Epithelial cell of proximal tubule (primary cell): ENCODE measurements at regions not wholly inside any gene's neighbourhood (a gene's known extent, or its start where the extent isn't known, plus 50 kb on each side); places are given as distances from the start of the nearest gene placed in this dataset.

Source experiments
- DNase-seq: peaks from one replicate; pipeline ENCODE4 v3.0.0-alpha.2; 2011; ENCODE audit warnings: low read depth
- H3K4me3 ChIP-seq: 2 replicates; pipeline ENCODE4 v1.5.1; 2011; ENCODE audit warnings: low read depth, mild to moderate bottlenecking, low read length
- TF ChIP-seq, protein P1 (sequence below): conservative IDR thresholded peaks from 2 replicates; pipeline ENCODE4 v1.5.1; 2012; ENCODE audit warnings: low read depth, mild to moderate bottlenecking, low read length

DNA sequence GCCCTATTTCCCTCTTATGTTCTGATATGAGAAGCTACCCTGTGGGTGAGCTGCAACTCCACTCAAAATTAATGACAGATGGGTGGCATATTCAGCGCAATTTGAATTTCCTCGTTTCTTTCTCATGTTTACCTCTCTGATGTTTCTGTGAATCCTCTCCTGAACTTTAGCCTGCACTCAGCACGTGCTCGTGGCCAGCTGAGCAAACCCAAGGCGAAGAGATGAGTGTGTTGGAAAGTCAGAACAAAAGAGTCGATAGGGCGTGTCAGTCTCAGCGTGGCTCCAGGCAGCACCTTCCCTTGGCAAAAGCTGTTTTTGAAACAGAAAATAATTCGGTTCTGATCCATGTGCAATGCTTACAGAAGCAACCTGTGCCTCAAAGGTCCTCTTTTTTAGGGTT is 226.1 kb upstream of the GMDS start:
- H3K4me3 ChIP-seq = no peak overlapping the region
- DNase-seq = no peak
- TF ChIP-seq, protein P1, sequence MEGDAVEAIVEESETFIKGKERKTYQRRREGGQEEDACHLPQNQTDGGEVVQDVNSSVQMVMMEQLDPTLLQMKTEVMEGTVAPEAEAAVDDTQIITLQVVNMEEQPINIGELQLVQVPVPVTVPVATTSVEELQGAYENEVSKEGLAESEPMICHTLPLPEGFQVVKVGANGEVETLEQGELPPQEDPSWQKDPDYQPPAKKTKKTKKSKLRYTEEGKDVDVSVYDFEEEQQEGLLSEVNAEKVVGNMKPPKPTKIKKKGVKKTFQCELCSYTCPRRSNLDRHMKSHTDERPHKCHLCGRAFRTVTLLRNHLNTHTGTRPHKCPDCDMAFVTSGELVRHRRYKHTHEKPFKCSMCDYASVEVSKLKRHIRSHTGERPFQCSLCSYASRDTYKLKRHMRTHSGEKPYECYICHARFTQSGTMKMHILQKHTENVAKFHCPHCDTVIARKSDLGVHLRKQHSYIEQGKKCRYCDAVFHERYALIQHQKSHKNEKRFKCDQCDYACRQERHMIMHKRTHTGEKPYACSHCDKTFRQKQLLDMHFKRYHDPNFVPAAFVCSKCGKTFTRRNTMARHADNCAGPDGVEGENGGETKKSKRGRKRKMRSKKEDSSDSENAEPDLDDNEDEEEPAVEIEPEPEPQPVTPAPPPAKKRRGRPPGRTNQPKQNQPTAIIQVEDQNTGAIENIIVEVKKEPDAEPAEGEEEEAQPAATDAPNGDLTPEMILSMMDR = no peak

DNA sequence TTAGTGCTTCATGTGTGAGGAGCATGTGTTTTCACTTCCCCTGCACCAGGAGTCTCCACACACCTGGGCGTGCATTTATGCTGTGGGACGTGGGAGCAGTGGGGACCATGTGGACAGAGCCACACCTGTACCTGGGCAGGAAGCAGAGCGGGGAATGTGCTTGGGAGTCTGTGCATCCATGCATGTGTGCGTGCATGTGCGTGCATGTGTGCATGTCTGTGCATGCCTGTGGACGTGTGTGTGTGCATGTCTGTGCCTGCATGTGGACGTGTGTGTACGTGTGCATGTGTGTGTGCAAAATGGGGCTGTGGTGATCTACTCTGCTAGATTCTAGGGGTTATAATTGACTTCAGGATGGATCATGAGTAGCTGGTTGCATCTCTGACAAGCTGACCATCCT is 224.0 kb upstream of the GMDS start:
- DNase-seq = no peak
- no peak overlapping the region for H3K4me3 ChIP-seq
- TF ChIP-seq, protein P1 = no peak

DNA sequence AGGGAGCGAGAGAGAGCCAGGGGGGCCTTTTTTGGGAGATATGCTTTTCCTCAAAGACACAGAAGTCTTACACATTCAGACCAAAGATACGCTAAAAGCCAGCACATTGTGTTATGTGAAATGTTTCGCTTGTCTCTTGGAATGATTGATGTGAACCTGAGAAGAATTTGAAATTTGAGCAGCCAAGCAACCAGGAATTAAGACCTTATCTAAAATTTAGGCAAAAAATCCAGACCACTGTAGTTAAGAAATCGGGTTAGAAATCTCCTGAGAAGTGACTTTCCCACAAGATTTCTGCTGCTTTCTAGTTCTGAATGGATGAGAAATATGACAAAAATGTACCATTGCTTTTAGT is 223.2 kb upstream of the GMDS start:
- TF ChIP-seq, protein P1 = no peak
- no peak for DNase-seq
- H3K4me3 ChIP-seq = no peak overlapping the region

DNA sequence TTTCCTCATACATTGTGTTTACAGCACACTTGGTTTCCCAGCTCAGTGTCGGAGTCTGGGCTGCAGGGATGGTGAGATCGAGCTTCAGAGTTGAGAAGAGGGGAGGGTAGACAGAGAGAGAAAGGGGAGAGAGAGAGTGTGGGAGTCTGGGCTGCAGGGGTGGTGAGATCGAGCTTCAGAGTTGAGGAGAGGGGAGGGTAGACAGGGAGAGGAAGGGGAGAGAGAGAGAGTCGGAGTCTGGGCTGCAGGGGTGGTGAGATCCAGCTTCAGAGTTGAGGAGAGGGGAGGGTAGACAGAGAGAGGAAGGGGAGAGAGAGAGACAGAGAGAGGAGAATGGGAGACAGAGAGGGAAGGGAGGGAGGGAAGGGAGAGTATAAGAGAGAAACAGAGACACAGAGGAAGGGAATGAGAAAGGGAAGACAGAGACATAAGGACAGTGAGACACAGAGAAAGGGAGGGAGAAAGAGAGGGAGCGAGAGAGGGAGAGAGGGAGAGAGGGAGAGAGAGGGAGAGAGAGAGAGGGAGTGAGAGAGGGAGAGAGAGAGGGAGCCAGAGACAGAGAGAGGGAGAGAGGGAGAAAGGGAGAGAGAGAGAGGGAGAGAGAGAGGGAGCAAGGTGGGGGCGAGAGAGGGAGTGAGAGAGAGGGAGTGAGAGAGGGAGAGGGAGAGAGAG is 222.7 kb upstream of the GMDS start:
- TF ChIP-seq, protein P1 = no peak
- no peak overlapping the region for H3K4me3 ChIP-seq
- DNase-seq = no peak

DNA sequence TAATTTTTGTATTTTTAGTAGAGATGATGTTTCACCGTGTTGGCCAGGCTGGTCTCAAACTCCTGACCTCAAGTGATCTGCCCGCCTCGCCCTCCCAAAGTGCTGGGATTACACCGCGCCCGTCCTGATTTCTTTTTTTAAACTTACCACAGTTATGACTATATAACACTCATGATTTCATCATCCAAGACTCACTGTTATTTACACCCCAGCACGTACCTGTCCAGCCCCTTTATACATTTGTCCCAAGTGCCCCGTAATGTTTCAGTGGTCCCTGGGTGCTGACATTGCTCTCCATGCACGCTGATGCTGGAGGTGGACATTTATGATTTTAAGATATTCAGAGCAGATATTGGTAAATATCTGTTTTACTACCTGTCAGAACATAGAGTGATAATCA is 219.9 kb upstream of the GMDS start:
- no peak for DNase-seq
- TF ChIP-seq, protein P1 = no peak

DNA sequence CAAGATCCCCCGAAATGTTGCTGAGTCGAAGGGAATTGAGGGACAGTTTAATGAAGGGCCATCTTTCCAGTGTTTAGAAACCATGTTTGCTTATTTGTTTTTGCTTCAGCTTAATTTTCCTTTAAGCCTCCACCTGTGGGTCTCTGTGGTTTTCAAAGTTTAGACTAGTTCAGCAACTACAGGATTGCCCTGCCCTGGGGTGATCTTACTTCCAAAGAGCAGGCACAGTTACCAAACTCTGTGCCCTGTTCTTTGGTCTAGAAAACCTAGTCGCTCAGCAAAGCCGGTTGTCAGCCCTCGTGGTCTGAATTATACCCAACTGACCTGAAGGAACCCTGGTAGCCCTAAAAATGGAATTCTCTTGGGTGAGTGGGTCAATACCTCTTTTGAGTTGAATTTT is 219.2 kb upstream of the GMDS start:
- no peak overlapping the region for H3K4me3 ChIP-seq
- TF ChIP-seq, protein P1 = no peak
- no peak for DNase-seq

More for the DNA sequence above, 219.9 kb upstream of the GMDS start:
- H3K4me3 ChIP-seq = no peak overlapping the region

DNA sequence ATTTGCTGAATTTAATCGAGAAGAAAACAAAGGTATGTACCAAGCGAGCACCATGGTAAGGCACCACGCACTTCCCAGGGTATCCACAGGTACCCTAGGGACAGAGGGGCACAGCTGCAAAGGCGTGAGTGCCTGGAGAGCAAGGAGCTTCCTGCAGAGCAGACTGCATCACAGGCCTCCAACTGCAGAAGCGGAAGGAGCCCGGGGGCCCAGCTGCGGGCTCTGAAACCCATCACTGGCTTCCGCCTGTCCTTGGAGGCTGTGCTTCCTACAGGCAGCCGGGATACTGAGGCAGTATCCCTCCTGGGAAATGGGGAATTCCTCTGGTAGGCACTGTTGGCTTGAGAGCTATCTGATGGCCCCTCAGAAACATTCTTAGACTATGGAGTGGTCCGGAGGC is 217.4 kb upstream of the GMDS start:
- no peak overlapping the region for H3K4me3 ChIP-seq
- no peak for DNase-seq
- TF ChIP-seq, protein P1 = no peak
